Small intestine (tissue), 7 donors: ENCODE measurements at regions not wholly inside any gene's neighbourhood (a gene's known extent, or its start where the extent isn't known, plus 50 kb on each side); places are given as distances from the start of the nearest gene placed in this dataset.
"Not testable (repeated sequence)": the region's sequence is repeated elsewhere in the genome, so short reads cannot be mapped to it uniquely, and the experiment has no call there.

Experiments used
- DNase-seq, 2 donors: peaks; one replicate each; pipeline versions ENCODE4 v3.0.0 to v3.0.0-alpha.2; 2013
- FAIRE-seq: peaks from 2 replicates; lab custom pipeline; 2012; peaks lifted over from hg19 to GRCh38; lab: Jason Lieb, UNC
- H3K27ac ChIP-seq, 3 donors: one replicate each; pipeline ENCODE4 v1.5.1; 2013; ENCODE audit warnings: low read length in 2 of 3, mild to moderate bottlenecking in 2 of 3, control low read depth in 1 of 3, inconsistent platforms in 1 of 3, low read depth in 1 of 3, moderate library complexity in 1 of 3
- H3K27me3 ChIP-seq, 3 donors: one replicate each; pipeline ENCODE4 v1.6.1; 2013; ENCODE audit warnings: low read length in 3 of 3, inconsistent platforms in 1 of 3; ENCODE audit not compliant: control insufficient read depth in 3 of 3, insufficient read depth in 3 of 3
- H3K36me3 ChIP-seq, 3 donors: one replicate each; pipeline ENCODE4 v1.6.1; 2013; ENCODE audit warnings: low read length in 3 of 3, inconsistent platforms in 1 of 3, low read depth in 1 of 3, mild to moderate bottlenecking in 1 of 3, moderate library complexity in 1 of 3; ENCODE audit not compliant: control insufficient read depth in 3 of 3, insufficient read depth in 2 of 3
- H3K4me1 ChIP-seq, 3 donors: one replicate each; pipeline ENCODE4 v1.6.1; 2013; ENCODE audit warnings: low read length in 2 of 3, inconsistent platforms in 1 of 3, low read depth in 1 of 3, mild to moderate bottlenecking in 1 of 3, moderate library complexity in 1 of 3; ENCODE audit not compliant: control insufficient read depth in 3 of 3, insufficient read depth in 2 of 3
- H3K4me3 ChIP-seq, 3 donors: one replicate each; pipeline ENCODE4 v1.5.1; 2013; ENCODE audit warnings: low read length in 3 of 3, control low read depth in 1 of 3, inconsistent platforms in 1 of 3, low read depth in 1 of 3, mild to moderate bottlenecking in 1 of 3, moderate library complexity in 1 of 3
- H3K9me3 ChIP-seq, 2 donors: one replicate each; pipeline ENCODE4 v1.6.1; 2013; ENCODE audit warnings: low read depth in 1 of 2, low read length in 1 of 2; ENCODE audit not compliant: control insufficient read depth in 2 of 2, insufficient read depth in 1 of 2
- WGBS, 3 donors: extraction: QIAGEN DNeasy Blood & Tissue Kit; methylation state at CpG; one replicate each; pipeline ENCODE4 v1.1.7; 2013; 5-methylcytosine and 5-hydroxymethylcytosine counted together
- donor health status: healthy with polysubstance abuse.
- donor health status: control.
- donor health status: control.
- donor health status: Bipolar disorder and iron deficiency.
- donor health status: healthy.

DNA sequence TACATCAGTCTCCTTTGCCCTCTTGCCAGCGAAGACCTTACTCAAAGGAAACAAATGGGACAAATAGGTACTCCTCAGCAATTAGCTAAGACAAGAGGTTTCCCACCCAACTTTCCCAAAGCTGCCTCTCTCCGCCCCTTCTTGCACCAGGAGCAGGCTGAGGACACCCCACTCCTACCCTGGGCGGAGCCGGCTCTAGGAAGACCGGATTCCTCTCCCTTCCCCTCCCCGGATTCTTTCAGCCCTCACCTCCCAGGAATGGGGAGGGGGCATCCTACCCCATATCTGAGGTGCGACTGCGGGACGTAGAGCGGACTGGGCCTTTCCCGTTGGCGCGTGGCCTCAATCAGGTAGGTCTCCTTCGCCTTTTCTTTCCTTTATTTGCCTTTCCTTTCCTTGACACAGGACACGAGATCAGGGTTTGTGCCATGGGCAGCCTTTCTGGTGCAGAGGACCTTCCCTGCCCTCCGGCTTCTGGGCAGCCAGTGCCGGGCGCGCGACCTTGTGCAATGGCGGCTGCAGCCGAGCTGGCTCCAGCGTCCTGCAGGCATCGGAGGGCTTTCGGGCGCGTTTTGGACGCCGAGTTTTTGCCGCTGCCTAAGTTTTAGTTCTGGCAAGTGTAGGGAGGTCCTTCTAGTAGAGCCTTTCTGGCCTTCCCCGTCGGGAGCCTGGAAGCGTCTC, 279.9 kb downstream of the PLS3 start:
- H3K27me3 ChIP-seq, H3K36me3 ChIP-seq, DNase-seq, H3K9me3 ChIP-seq, H3K4me3 ChIP-seq, H3K4me1 ChIP-seq, H3K27ac ChIP-seq, FAIRE-seq: not testable (repeated sequence)
- WGBS, 3 donors, result 0 to 7% methylated on average over 2 to 19 of the region's 33 CpGs; no CpG with 5 or more reads in 1 of the 3 donors

DNA sequence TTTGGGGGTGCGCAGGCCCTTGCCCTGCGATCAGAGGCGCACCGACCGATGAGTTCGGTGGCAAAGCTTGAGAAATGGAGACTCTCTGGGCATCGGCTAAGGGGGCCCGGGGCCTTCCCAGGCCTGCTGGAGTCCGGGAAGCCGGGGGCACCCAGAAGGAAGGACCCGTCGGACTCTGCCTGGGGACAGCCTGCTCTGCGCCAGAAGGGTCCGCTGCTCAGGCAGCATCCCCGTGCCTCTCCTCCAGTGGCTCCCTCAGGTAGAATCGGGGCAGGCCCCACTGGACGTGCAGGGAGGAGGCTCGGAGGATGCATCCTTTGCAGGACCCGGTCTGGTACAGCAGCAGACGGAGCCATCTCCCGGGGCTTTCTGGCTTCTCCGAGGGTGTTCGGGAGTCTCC, 290.0 kb downstream of the PLS3 start:
- H3K4me1 ChIP-seq, H3K4me3 ChIP-seq, H3K27ac ChIP-seq, H3K27me3 ChIP-seq, FAIRE-seq, DNase-seq, H3K9me3 ChIP-seq, H3K36me3 ChIP-seq: not testable (repeated sequence)
- no CpG with 5 or more reads among the region's 23 CpGs for WGBS, 3 donors

DNA sequence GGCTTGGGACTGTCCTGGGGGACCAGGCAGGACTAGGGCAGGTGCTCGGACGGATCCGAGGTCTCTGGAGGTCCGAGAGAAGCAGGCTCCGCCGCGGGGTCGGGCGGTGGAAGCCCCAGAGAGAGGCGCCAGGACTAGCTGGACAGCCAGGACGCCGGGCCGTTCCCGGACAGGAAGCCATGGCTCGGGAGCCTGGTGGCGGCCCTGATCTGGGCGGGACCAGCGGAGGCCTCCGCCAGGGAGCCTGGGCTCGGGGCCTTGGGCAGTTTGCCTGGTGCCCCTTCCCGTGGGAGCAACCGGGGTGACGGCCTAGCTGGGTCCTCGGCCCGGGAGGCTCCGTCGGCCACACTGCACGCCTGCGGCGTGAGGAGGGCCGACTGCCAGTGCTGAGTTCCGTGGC, 292.3 kb downstream of the PLS3 start:
- H3K9me3 ChIP-seq, FAIRE-seq, H3K27ac ChIP-seq, H3K36me3 ChIP-seq, DNase-seq, H3K4me1 ChIP-seq, H3K4me3 ChIP-seq, H3K27me3 ChIP-seq: not testable (repeated sequence)
- 64 to 96% methylated on average over 6 to 13 of the region's 32 CpGs; no CpG with 5 or more reads in 1 of the 3 donors for WGBS, 3 donors

DNA sequence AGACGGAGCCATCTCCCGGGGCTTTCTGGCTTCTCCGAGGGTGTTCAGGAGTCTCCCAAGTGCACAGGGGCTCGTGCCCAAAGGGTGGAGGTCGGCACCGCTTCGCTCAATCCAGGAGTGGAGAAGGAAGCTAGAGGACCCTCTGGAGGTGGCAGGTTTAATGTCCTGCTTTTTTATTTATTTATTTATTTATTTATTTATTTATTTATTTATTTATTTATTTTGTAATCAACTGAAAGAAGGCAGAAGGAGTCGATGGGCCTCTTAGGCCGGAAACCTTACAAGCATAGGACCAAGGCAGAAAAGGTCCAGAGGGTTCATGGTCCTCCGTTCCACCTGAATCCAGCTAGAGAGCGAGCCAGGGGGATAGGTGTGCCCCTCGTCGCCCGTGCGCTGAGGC, 289.4 kb upstream of the AGTR2 start:
- not testable (repeated sequence) for H3K4me1 ChIP-seq, H3K9me3 ChIP-seq, H3K36me3 ChIP-seq, H3K27ac ChIP-seq, H3K27me3 ChIP-seq, DNase-seq, FAIRE-seq, H3K4me3 ChIP-seq
- WGBS, 3 donors, result 75 to 94% (median 94%) methylated on average over 1 of the region's 15 CpGs

DNA sequence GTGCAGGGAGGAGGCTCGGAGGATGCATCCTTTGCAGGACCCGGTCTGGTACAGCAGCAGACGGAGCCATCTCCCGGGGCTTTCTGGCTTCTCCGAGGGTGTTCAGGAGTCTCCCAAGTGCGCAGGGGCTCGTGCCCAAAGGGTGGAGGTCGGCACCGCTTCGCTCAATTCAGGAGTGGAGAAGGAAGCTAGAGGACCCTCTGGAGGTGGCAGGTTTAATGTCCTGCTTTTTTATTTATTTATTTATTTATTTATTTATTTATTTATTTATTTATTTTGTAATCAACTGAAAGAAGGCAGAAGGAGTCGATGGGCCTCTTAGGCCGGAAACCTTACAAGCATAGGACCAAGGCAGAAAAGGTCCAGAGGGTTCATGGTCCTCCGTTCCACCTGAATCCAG, 286.4 kb upstream of the AGTR2 start:
- H3K27me3 ChIP-seq, H3K4me1 ChIP-seq, FAIRE-seq, DNase-seq, H3K9me3 ChIP-seq, H3K27ac ChIP-seq, H3K36me3 ChIP-seq, H3K4me3 ChIP-seq: not testable (repeated sequence)
- no CpG with 5 or more reads among the region's 13 CpGs for WGBS, 3 donors

DNA sequence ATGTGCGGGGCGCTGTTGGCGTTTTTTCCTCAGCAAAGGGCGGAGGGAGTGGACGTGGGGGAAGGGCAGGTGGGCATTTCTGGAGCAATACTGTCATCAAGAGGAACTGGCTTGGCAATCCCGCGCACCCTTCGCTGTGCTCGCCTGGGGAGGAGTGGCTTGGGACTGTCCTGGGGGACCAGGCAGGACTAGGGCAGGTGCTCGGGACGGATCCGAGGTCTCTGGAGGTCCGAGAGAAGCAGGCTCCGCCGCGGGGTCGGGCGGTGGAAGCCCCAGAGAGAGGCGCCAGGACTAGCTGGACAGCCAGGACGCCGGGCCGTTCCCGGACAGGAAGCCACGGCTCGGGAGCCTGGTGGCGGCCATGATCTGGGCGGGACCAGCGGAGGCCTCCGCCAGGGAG, 282.5 kb upstream of the AGTR2 start:
- not testable (repeated sequence) for H3K4me1 ChIP-seq, H3K27me3 ChIP-seq, H3K36me3 ChIP-seq, DNase-seq, FAIRE-seq, H3K27ac ChIP-seq
- 45 to 73% methylated on average over 7 to 11 of the region's 29 CpGs; no CpG with 5 or more reads in 1 of the 3 donors for WGBS, 3 donors
- Histone ChIP-seq H3K9me3 (peaks cover 0 to 35% of the 10 kb centered on the region in 2 donors), H3K4me3 (peak overlapping the region in 1 of 3 donors; percentile 39)

DNA sequence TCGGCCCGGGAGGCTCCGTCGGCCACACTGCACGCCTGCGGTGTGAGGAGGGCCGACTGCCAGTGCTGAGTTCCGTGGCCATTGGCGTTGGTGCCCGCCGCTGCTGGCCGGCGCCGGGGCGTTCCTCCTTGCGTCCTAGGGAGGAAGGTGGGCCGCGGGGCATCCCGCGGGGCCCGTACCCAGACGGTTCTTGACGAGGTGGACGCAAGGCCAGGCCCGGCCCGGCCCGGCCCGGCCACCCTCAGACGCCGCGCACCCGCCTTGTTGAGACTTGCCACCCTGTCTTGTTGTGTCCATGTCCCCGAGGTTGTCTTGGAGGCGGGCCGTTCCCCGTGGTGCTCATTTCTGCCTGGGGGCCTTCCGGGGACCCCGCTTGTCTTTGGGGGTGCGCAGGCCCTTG, 282.0 kb upstream of the AGTR2 start:
- not testable (repeated sequence) for FAIRE-seq
- 33% methylated on average over 12 of the region's 39 CpGs; no CpG with 5 or more reads in 2 of the 3 donors for WGBS, 3 donors

DNA sequence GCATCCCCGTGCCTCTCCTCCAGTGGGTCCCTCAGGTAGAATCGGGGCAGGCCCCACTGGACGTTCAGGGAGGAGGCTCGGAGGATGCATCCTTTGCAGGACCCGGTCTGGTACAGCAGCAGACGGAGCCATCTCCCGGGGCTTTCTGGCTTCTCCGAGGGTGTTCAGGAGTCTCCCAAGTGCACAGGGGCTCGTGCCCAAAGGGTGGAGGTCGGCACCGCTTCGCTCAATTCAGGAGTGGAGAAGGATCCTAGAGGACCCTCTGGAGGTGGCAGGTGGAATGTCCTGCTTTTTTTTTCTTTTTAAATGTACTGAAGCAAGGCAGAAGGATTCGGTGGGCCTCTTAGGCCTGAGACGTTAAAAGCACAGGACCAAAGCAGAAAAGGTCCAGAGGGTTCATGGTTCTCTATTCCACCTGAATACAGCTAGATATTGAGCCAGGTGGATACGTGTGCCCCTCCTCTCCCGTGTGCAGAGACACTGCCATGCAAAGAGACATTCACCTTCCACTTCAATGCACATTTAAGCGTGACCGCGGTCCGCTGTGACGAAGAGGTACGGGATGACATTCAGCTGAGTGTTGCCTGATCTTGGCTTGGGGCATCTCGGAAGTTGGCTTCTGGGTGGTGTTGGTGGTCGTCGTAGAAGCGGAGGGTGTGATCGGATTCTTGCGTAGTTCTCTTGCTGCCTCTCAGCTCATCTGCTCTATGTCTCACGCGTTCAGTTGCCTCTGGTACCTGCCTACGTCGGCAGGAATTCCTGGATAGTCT, 281.2 kb upstream of the AGTR2 start:
- H3K4me1 ChIP-seq, result no peaks in the 10 kb centered on the region
- no peak for FAIRE-seq
- DNase-seq, result no peak
- no peak overlapping the region for H3K27ac ChIP-seq
- H3K4me3 ChIP-seq, result no peak overlapping the region
- H3K9me3 ChIP-seq, result peaks cover 0 to 42% of the 10 kb centered on the region in 2 donors
- no peaks in the 10 kb centered on the region for H3K27me3 ChIP-seq
- 90 to 96% (median 94%) methylated on average over 22 to 25 of the region's 32 CpGs for WGBS, 3 donors
- H3K36me3 ChIP-seq, result peaks cover 0 to 4% (median 0%) of the 10 kb centered on the region in 3 donors

More for the DNA sequence above, 282.0 kb upstream of the AGTR2 start:
- not testable (repeated sequence) for H3K4me1 ChIP-seq, H3K4me3 ChIP-seq, H3K27me3 ChIP-seq, H3K27ac ChIP-seq, H3K36me3 ChIP-seq, DNase-seq
- peaks cover 0 to 38% of the 10 kb centered on the region in 2 donors for H3K9me3 ChIP-seq
